ENCODE measurements at regions not wholly inside any gene's neighbourhood (a gene's known extent, or its start where the extent isn't known, plus 50 kb on each side); places are given as distances from the start of the nearest gene placed in this dataset.
"Not testable (repeated sequence)": the region's sequence is repeated elsewhere in the genome, so short reads cannot be mapped to it uniquely, and the experiment has no call there.

GRCh38 chr12:33187409-33187808 lies 252.2 kb downstream of the SYT10 start:
- H3K36me3 ChIP-seq (ENCODE audit: control insufficient read depth, insufficient read depth, low read length), result no peaks in the 10 kb centered on the region
- no peak overlapping the region for H2AFZ ChIP-seq
- H3K4me3 ChIP-seq (ENCODE audit: low read depth, low read length), result no peak overlapping the region
- no peaks in the 10 kb centered on the region for H3K4me1 ChIP-seq
- TF ChIP-seq CTCF (IDR thresholded peaks at IDR 0.05), result no peak
- H3K27ac ChIP-seq, result no peak overlapping the region
- no peaks in the 10 kb centered on the region for H3K79me2 ChIP-seq
- no peak overlapping the region for H3K4me2 ChIP-seq (ENCODE audit: low read length)
- no peaks in the 10 kb centered on the region for H3K9me3 ChIP-seq (ENCODE audit: control insufficient read depth, low read length)
- no peaks in the 10 kb centered on the region for H3K27me3 ChIP-seq (ENCODE audit: control insufficient read depth, insufficient read depth, low read length)
- no peak overlapping the region for H3K9ac ChIP-seq

DNA sequence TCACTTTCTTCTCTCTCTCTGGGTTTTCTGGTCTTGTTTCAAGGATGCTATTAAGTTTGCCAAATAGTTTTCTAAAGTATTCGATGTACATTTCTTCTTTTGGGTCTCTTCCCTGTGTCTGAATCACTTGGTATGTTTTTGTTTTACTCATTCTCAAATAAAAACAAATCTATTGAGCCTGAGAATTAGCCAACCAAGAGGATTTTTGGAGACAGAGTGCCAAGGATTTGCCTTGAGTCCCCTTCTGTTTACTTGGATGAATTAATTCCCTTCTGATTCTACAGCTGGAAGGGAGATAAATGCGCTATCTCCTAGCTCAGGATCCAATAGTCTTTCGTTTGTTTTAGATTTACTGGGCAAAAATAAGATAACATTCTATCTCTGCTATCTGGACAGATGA lies 255.5 kb downstream of the SYT10 start:
- Histone ChIP-seq H3K4me3 (ENCODE audit: low read depth, low read length) (no peak overlapping the region), H3K9me3 (ENCODE audit: control insufficient read depth, low read length) (no peaks in the 10 kb centered on the region), H3K79me2 (no peaks in the 10 kb centered on the region), H3K36me3 (ENCODE audit: control insufficient read depth, insufficient read depth, low read length) (no peaks in the 10 kb centered on the region), H3K27me3 (ENCODE audit: control insufficient read depth, insufficient read depth, low read length) (no peaks in the 10 kb centered on the region), H3K27ac (no peak overlapping the region), H2AFZ (no peak overlapping the region), H3K9ac (no peak overlapping the region), H3K4me1 (no peaks in the 10 kb centered on the region), H3K4me2 (ENCODE audit: low read length) (no peak overlapping the region)
- no peak for TF ChIP-seq CTCF (IDR thresholded peaks at IDR 0.05)

- Histone ChIP-seq H3K4me3 (ENCODE audit: low read depth, low read length) (no peak overlapping the region), H3K4me2 (ENCODE audit: low read length) (no peak overlapping the region), H3K4me1 (no peaks in the 10 kb centered on the region), H3K27me3 (ENCODE audit: control insufficient read depth, insufficient read depth, low read length) (no peaks in the 10 kb centered on the region), H3K9me3 (ENCODE audit: control insufficient read depth, low read length) (no peaks in the 10 kb centered on the region), H2AFZ (no peak overlapping the region), H3K36me3 (ENCODE audit: control insufficient read depth, insufficient read depth, low read length) (no peaks in the 10 kb centered on the region), H3K27ac (no peak overlapping the region), H3K79me2 (no peaks in the 10 kb centered on the region), H3K9ac (no peak overlapping the region)
- TF ChIP-seq CTCF (IDR thresholded peaks at IDR 0.05), result no peak
These were observed 257.1 kb downstream of the SYT10 start for GRCh38 chr12:33182485-33182884.

GRCh38 chr12:33180918-33181317 lies 258.7 kb downstream of the SYT10 start:
- no peak overlapping the region for H2AFZ ChIP-seq
- no peak overlapping the region for H3K27ac ChIP-seq
- no peaks in the 10 kb centered on the region for H3K4me1 ChIP-seq
- no peaks in the 10 kb centered on the region for H3K79me2 ChIP-seq
- no peak overlapping the region for H3K4me3 ChIP-seq (ENCODE audit: low read depth, low read length)
- no peaks in the 10 kb centered on the region for H3K9me3 ChIP-seq (ENCODE audit: control insufficient read depth, low read length)
- TF ChIP-seq CTCF (IDR thresholded peaks at IDR 0.05), result no peak
- no peaks in the 10 kb centered on the region for H3K36me3 ChIP-seq (ENCODE audit: control insufficient read depth, insufficient read depth, low read length)
- no peaks in the 10 kb centered on the region for H3K27me3 ChIP-seq (ENCODE audit: control insufficient read depth, insufficient read depth, low read length)
- H3K9ac ChIP-seq, result no peak overlapping the region
- H3K4me2 ChIP-seq (ENCODE audit: low read length), result no peak overlapping the region

- not testable (repeated sequence) for H3K9me3 ChIP-seq (ENCODE audit: control insufficient read depth, low read length); H3K36me3 ChIP-seq (ENCODE audit: control insufficient read depth, insufficient read depth, low read length); H3K4me1 ChIP-seq; H3K4me3 ChIP-seq (ENCODE audit: low read depth, low read length); H3K4me2 ChIP-seq (ENCODE audit: low read length); H3K27me3 ChIP-seq (ENCODE audit: control insufficient read depth, insufficient read depth, low read length); H3K79me2 ChIP-seq; H3K9ac ChIP-seq; H3K27ac ChIP-seq; H2AFZ ChIP-seq
These were observed 269.7 kb upstream of the PKP2 start for GRCh38 chr12:33166260-33166659.

All from parathyroid adenoma (tissue), 2 donors.